GM18519 (cell line): ENCODE measurements at regions not wholly inside any gene's neighbourhood (a gene's known extent, or its start where the extent isn't known, plus 50 kb on each side); places are given as distances from the start of the nearest gene placed in this dataset.

Source experiments
- ATAC-seq: cut with Tn5 transposase; IDR thresholded peaks from one replicate; pipeline ENCODE4 v1.9.1; 2021; ENCODE audit warnings: mild to moderate bottlenecking, moderate library complexity; ENCODE audit not compliant: unreplicated experiment, low FRiP score

- no peak for ATAC-seq
Measured at GRCh38 chr1:25106976-25107642, 125.2 kb downstream of the SYF2 start.

DNA sequence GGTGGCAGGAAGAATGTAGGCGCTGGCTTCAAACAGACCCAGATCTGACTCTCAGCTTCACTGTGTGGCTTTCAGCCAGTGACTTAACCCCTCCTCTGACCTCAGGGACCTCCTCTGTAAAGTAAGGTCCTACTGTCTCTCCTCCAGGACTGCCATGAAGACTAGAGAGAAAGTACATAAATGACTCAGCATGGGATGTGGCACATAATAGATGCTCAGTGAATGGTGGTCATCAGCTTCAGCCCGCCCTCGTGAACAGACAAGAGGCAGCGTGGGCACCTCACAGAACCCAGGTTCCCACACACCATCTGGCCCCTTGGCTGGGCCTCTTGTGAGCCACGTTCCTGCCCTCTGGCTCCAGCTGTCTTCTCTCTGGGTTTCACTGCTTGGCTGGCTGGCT, 126.0 kb downstream of the SYF2 start:
- ATAC-seq = no peak

DNA sequence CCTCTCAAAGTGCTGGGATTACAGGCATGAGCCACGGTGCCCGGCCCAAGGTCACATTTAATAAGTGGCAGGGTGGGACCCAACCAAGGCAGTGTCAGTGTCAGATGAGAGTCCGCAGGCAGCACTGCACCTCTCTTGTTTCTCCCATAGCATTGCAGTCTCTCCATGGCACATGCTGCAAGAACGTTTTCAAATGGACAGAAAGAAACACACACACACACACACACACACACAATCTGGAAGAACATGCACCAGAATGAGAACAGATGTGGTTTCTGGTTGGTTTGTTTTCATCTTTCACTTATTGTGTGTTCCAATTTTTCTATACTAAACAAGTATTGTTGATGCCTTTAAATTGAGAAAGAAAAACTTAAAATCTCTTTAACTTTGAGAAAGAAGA, 126.5 kb downstream of the SYF2 start:
- no peak for ATAC-seq

GRCh38 chr1:25104932-25105561, 127.3 kb downstream of the SYF2 start:
- no peak for ATAC-seq

GRCh38 chr1:25103164-25103795, 129.0 kb downstream of the SYF2 start:
- no peak for ATAC-seq

DNA sequence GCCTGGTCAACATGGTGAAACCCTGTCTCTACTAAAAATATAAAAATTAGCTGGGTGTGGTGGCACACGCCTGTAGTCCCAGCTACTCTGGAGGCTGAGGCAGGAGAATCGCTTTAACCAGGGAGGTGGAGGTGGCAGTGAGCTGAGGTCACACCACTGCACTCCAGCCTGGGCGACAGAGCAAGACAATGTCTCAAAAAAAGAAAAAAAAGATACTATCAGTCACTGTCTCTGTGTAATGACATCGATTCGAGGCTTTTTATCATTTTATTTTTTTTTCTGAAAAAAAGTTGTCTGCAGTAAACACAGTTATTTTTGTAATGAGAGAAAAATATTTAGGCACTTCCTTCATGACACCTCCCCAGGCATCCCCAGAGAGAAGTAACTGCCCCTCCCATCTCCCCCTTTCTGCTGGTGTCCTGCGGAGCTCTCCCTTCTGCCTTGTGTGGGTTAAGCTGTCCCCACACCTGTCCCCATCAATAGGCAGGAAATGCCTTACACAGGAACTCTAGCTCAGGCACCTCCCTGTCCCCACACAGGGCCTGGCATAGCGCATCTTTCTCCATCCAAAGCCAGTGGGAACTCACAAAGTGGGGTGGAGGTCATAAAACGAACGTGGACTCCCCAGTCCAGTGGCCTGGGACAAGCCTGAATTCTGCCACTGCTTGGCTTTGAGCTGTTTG, 132.0 kb downstream of the SYF2 start:
- no peak for ATAC-seq

- no peak for ATAC-seq
Measured at GRCh38 chr1:25099343-25099951, 132.9 kb downstream of the SYF2 start.

- no peak for ATAC-seq
Measured at GRCh38 chr1:25098717-25099116, 133.6 kb downstream of the SYF2 start.

GRCh38 chr1:25096307-25097150, 135.8 kb downstream of the SYF2 start:
- ATAC-seq = no peak

- no peak for ATAC-seq
Measured at GRCh38 chr1:25095635-25096200, 136.6 kb downstream of the SYF2 start.

DNA sequence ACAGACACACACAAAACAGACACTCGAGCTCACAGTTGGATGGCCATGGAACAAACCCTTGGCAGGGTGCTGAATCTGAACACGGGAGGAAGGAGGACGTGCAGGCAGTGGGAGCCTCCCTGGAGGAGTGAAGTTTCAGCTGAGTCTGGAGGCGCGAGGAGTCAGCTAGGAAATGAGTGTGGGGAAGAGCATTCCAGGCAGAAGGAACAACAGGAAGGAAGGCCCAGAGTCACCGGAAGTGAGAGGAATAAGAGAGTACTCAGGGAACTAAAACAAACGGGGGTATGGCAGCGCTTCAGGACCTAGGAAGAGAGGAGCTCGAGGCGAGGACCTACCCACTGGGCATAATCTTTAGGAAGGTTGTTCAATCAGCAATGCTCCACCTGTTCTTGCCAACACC, 137.3 kb downstream of the SYF2 start:
- ATAC-seq = no peak

GRCh38 chr1:25094229-25094628, 138.1 kb downstream of the SYF2 start:
- no peak for ATAC-seq

DNA sequence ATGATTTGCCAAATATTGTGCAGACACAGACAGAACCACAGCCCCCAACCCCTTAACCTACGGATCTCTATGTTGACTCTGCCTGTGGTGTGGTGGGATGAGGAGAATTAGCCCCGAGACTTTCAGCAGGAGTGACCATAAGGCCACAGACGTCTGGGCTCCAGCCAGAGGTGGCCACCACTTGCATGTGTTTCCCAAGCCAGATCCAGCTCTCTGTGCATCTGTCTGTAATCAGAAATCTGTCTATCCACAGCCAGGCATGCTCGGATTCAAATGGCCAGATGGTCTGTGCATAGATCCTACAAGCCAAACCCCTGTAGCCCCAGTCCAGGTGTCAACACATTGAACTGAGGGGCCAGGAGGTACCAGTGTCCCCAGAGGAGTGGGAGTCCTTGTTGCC, 140.6 kb downstream of the SYF2 start:
- ATAC-seq = no peak

GRCh38 chr1:25090707-25091422, 141.4 kb downstream of the SYF2 start:
- ATAC-seq = no peak

DNA sequence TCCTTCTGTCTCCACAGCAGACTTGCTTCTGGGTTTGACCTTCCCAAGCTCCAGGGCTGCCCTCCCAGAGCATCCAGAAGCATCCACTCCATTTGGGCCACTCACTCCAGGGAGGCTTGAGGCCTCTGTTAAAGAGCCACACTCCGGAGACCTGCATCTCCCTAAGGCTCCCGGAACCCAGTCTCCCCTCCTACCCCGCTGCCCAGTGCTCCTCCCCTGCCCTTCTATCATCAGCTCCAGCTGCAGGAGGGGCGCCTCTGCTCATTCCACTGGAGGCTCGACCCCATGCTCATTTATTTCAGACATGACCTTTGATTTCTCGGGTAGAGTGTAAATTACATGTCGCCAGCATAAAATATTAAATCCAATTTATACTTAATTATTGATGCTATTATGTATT, 142.5 kb downstream of the SYF2 start:
- ATAC-seq = no peak

- no peak for ATAC-seq
Measured at GRCh38 chr1:25088946-25089345, 143.4 kb downstream of the SYF2 start.

- no peak for ATAC-seq
Measured at GRCh38 chr1:25088180-25088701, 144.1 kb downstream of the SYF2 start.

GRCh38 chr1:25086518-25087079, 145.7 kb downstream of the SYF2 start:
- no peak for ATAC-seq

- ATAC-seq = no peak
Measured at GRCh38 chr1:25084407-25084806, 147.9 kb downstream of the SYF2 start.
